ENCODE measurements at regions not wholly inside any gene's neighbourhood (a gene's known extent, or its start where the extent isn't known, plus 50 kb on each side); places are given as distances from the start of the nearest gene placed in this dataset.

DNA sequence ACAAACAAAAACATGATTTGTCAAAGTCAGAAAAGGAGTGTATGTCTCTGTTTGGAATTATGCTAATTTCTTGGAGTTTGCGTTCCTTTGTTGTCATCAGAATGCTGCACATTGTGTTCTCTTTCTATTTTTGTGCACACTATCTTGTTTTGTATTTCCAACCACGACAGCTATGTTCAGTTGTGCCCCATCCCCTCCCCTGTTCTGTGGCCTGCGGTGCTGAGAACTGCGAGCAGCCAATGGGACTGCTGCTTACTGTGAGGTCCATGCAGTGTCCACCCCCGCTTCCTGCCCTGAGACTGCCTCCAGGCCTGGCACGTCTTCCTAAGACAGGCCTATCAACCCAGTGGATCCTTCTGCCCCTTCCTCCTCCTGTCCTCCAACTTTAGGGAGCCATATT is 76.8 kb downstream of the PALM2AKAP2 start:
- H3K79me2 ChIP-seq (ENCODE audit: insufficient read depth, low read length), result no peaks in the 10 kb centered on the region
- H4K20me1 ChIP-seq (ENCODE audit: insufficient read depth, low read length), result no peaks in the 10 kb centered on the region
- no peaks in the 10 kb centered on the region for H3K36me3 ChIP-seq (ENCODE audit: insufficient read depth, low read length)
- H2AFZ ChIP-seq (ENCODE audit: low read depth, low read length), result no peak overlapping the region
- ATAC-seq (ENCODE audit: insufficient read depth, low read depth) (no peak), DNase-seq (no peak)
- no peak overlapping the region for H3K4me2 ChIP-seq (ENCODE audit: insufficient read depth, low read length)
- no peak overlapping the region for H3K27ac ChIP-seq (ENCODE audit: low read length)
- TF ChIP-seq, protein P1, sequence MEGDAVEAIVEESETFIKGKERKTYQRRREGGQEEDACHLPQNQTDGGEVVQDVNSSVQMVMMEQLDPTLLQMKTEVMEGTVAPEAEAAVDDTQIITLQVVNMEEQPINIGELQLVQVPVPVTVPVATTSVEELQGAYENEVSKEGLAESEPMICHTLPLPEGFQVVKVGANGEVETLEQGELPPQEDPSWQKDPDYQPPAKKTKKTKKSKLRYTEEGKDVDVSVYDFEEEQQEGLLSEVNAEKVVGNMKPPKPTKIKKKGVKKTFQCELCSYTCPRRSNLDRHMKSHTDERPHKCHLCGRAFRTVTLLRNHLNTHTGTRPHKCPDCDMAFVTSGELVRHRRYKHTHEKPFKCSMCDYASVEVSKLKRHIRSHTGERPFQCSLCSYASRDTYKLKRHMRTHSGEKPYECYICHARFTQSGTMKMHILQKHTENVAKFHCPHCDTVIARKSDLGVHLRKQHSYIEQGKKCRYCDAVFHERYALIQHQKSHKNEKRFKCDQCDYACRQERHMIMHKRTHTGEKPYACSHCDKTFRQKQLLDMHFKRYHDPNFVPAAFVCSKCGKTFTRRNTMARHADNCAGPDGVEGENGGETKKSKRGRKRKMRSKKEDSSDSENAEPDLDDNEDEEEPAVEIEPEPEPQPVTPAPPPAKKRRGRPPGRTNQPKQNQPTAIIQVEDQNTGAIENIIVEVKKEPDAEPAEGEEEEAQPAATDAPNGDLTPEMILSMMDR (IDR thresholded peaks at IDR 0.05; ENCODE audit: borderline replicate concordance, extremely low read depth, low read length, poor library complexity, severe bottlenecking), result no peak
- no peak for TF ChIP-seq EZH2 (IDR thresholded peaks at IDR 0.05; ENCODE audit: borderline replicate concordance, low read depth, low read length, severe bottlenecking)
- no peaks in the 10 kb centered on the region for H3K9me3 ChIP-seq (ENCODE audit: insufficient read depth, low read length, severe bottlenecking)
- peaks cover 17% of the 10 kb centered on the region for H3K27me3 ChIP-seq (ENCODE audit: insufficient read depth, low read length, poor library complexity)
- H3K4me1 ChIP-seq (ENCODE audit: insufficient read depth, low read length), result no peaks in the 10 kb centered on the region
- H3K4me3 ChIP-seq (ENCODE audit: low read depth in 1 of 2, low read length in 2 of 2), result no peak overlapping the region
- no peak overlapping the region for H3K9ac ChIP-seq (ENCODE audit: low read depth, low read length)

DNA sequence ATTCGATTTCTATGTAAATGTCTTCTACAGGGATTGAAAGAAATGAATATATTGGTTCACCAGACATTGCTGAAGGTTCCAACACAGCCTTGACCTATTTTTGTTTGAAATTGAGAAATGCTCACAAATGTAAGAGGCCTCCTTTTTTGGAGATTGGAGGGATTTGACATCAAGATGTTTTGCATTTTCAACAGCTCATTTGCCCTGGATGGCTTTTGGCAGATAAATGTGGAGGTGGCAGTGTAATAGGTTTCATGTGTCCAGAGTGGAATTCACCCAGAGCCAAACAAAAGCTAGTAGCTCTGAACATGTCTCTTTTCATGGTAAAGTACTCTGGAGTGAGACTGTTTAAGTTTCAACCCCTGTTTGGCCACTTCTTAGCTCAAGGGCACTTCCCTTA is 77.3 kb downstream of the PALM2AKAP2 start:
- no peaks in the 10 kb centered on the region for H3K36me3 ChIP-seq (ENCODE audit: insufficient read depth, low read length)
- TF ChIP-seq, protein P1 (IDR thresholded peaks at IDR 0.05; ENCODE audit: borderline replicate concordance, extremely low read depth, low read length, poor library complexity, severe bottlenecking), result no peak
- no peak for TF ChIP-seq EZH2 (IDR thresholded peaks at IDR 0.05; ENCODE audit: borderline replicate concordance, low read depth, low read length, severe bottlenecking)
- ATAC-seq (ENCODE audit: insufficient read depth, low read depth) (no peak), DNase-seq (no peak)
- no peaks in the 10 kb centered on the region for H3K4me1 ChIP-seq (ENCODE audit: insufficient read depth, low read length)
- no peak overlapping the region for H3K4me2 ChIP-seq (ENCODE audit: insufficient read depth, low read length)
- H3K4me3 ChIP-seq (ENCODE audit: low read depth in 1 of 2, low read length in 2 of 2), result no peak overlapping the region
- peaks cover 18% of the 10 kb centered on the region for H3K27me3 ChIP-seq (ENCODE audit: insufficient read depth, low read length, poor library complexity)
- H4K20me1 ChIP-seq (ENCODE audit: insufficient read depth, low read length), result no peaks in the 10 kb centered on the region
- H3K9me3 ChIP-seq (ENCODE audit: insufficient read depth, low read length, severe bottlenecking), result no peaks in the 10 kb centered on the region
- H3K27ac ChIP-seq (ENCODE audit: low read length), result no peak overlapping the region
- no peak overlapping the region for H2AFZ ChIP-seq (ENCODE audit: low read depth, low read length)
- no peaks in the 10 kb centered on the region for H3K79me2 ChIP-seq (ENCODE audit: insufficient read depth, low read length)
- no peak overlapping the region for H3K9ac ChIP-seq (ENCODE audit: low read depth, low read length)

DNA sequence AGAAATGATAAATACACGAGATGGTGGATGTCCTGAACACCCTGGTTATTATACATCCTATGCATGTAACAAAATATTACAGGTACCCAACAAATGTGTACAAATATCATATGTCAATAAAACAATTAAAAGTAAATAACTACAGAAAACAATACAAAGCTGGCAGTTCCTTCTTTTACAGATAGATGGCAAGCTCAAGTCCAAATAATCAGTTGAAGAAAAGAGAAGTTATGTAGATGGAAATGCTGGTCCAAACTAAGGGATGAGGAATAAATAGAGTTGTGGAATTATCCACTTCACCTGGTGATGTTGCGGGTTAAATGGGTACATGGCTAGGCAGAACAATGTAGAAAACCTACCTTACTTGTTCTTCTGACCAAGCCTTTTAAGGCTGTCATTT is 79.4 kb downstream of the PALM2AKAP2 start:
- Histone ChIP-seq H3K27me3 (ENCODE audit: insufficient read depth, low read length, poor library complexity) (peaks cover 18% of the 10 kb centered on the region), H3K4me3 (ENCODE audit: low read depth in 1 of 2, low read length in 2 of 2) (no peak overlapping the region), H3K27ac (ENCODE audit: low read length) (no peak overlapping the region), H3K79me2 (ENCODE audit: insufficient read depth, low read length) (no peaks in the 10 kb centered on the region), H3K4me1 (ENCODE audit: insufficient read depth, low read length) (no peaks in the 10 kb centered on the region), H3K9ac (ENCODE audit: low read depth, low read length) (no peak overlapping the region), H3K9me3 (ENCODE audit: insufficient read depth, low read length, severe bottlenecking) (no peaks in the 10 kb centered on the region), H3K4me2 (ENCODE audit: insufficient read depth, low read length) (no peak overlapping the region), H4K20me1 (ENCODE audit: insufficient read depth, low read length) (no peaks in the 10 kb centered on the region), H2AFZ (ENCODE audit: low read depth, low read length) (no peak overlapping the region), H3K36me3 (ENCODE audit: insufficient read depth, low read length) (no peaks in the 10 kb centered on the region)
- no peak for ATAC-seq (ENCODE audit: insufficient read depth, low read depth)
- DNase-seq, result no peak
- TF ChIP-seq, protein P1 (IDR thresholded peaks at IDR 0.05; ENCODE audit: borderline replicate concordance, extremely low read depth, low read length, poor library complexity, severe bottlenecking), result peak; percentile 13
- TF ChIP-seq EZH2 (IDR thresholded peaks at IDR 0.05; ENCODE audit: borderline replicate concordance, low read depth, low read length, severe bottlenecking), result no peak

DNA sequence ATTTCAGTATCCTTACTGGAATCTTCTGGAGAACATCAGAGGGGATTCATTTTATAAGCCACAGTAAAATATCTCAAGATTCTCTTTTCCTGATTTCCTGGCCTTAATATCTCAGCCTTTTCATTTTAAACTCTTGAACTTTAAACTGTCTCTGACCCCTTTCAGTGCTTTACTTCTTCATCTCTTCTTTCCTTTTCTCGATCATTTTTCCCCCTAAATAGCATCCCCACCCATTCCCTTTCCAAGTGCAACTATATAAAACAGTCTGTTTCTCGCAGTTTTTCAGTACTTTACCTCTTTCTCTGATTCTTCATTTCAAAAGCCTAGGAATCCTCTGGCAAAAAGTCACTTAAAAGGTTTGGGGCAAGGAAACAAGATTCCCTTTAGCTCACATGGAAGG is 80.5 kb downstream of the PALM2AKAP2 start:
- Histone ChIP-seq H3K9me3 (ENCODE audit: insufficient read depth, low read length, severe bottlenecking) (no peaks in the 10 kb centered on the region), H2AFZ (ENCODE audit: low read depth, low read length) (no peak overlapping the region), H3K27ac (ENCODE audit: low read length) (no peak overlapping the region), H3K4me2 (ENCODE audit: insufficient read depth, low read length) (no peak overlapping the region), H3K4me1 (ENCODE audit: insufficient read depth, low read length) (no peaks in the 10 kb centered on the region), H3K79me2 (ENCODE audit: insufficient read depth, low read length) (no peaks in the 10 kb centered on the region), H3K27me3 (ENCODE audit: insufficient read depth, low read length, poor library complexity) (peaks cover 18% of the 10 kb centered on the region), H3K36me3 (ENCODE audit: insufficient read depth, low read length) (no peaks in the 10 kb centered on the region), H4K20me1 (ENCODE audit: insufficient read depth, low read length) (no peaks in the 10 kb centered on the region), H3K9ac (ENCODE audit: low read depth, low read length) (no peak overlapping the region), H3K4me3 (ENCODE audit: low read depth in 1 of 2, low read length in 2 of 2) (no peak overlapping the region)
- DNase-seq (no peak), ATAC-seq (ENCODE audit: insufficient read depth, low read depth) (no peak)
- TF ChIP-seq EZH2 (IDR thresholded peaks at IDR 0.05; ENCODE audit: borderline replicate concordance, low read depth, low read length, severe bottlenecking), result no peak
- TF ChIP-seq, protein P1 (IDR thresholded peaks at IDR 0.05; ENCODE audit: borderline replicate concordance, extremely low read depth, low read length, poor library complexity, severe bottlenecking), result no peak

All from DND-41 (cell line).